Hypothalamus (tissue), 51 donors: ENCODE measurements at regions not wholly inside any gene's neighbourhood (a gene's known extent, or its start where the extent isn't known, plus 50 kb on each side); places are given as distances from the start of the nearest gene placed in this dataset.

Experiments used
- DNase-seq, 51 donors: peaks; one replicate each; lab custom pipeline; 2025; lab: John Stamatoyannopoulos, UW

- no peak for DNase-seq
Observed at GRCh38 chr6:14704383-14705271, 541.2 kb upstream of the JARID2 start.

GRCh38 chr6:14705841-14706377 is 540.0 kb upstream of the JARID2 start:
- DNase-seq, result no peak

GRCh38 chr6:14706378-14706929 is 539.4 kb upstream of the JARID2 start:
- DNase-seq, result peak in 23 of 51 donors; percentile 3 to 71 (median 30)

GRCh38 chr6:14707276-14707675 is 538.6 kb upstream of the JARID2 start:
- no peak for DNase-seq

- DNase-seq, result no peak
Observed at GRCh38 chr6:14707971-14708465, 537.9 kb upstream of the JARID2 start.

- no peak for DNase-seq
Observed at GRCh38 chr6:14709066-14709670, 536.7 kb upstream of the JARID2 start.

- DNase-seq, result no peak
Observed at GRCh38 chr6:14709900-14710299, 536.0 kb upstream of the JARID2 start.

GRCh38 chr6:14710421-14710820 is 535.4 kb upstream of the JARID2 start:
- DNase-seq, result no peak

- DNase-seq, result peak in 1 of 51 donors; percentile 58
Observed at GRCh38 chr6:14711056-14711703, 534.7 kb upstream of the JARID2 start.

- no peak for DNase-seq
Observed at GRCh38 chr6:14711704-14712379, 534.0 kb upstream of the JARID2 start.

GRCh38 chr6:14713008-14713960 is 532.6 kb upstream of the JARID2 start:
- peak in 14 of 51 donors; percentile 4 to 55 (median 22) for DNase-seq

- no peak for DNase-seq
Observed at GRCh38 chr6:14713966-14714631, 531.8 kb upstream of the JARID2 start.

- no peak for DNase-seq
Observed at GRCh38 chr6:14715076-14715475, 530.8 kb upstream of the JARID2 start.

- DNase-seq, result no peak
Observed at GRCh38 chr6:14716499-14717146, 529.2 kb upstream of the JARID2 start.

- no peak for DNase-seq
Observed at GRCh38 chr6:14717307-14717706, 528.6 kb upstream of the JARID2 start.

- DNase-seq, result no peak
Observed at GRCh38 chr6:14718861-14719260, 527.0 kb upstream of the JARID2 start.

GRCh38 chr6:14719270-14719669 is 526.6 kb upstream of the JARID2 start:
- DNase-seq, result no peak
